K562 (cell line): ENCODE measurements at regions not wholly inside any gene's neighbourhood (a gene's known extent, or its start where the extent isn't known, plus 50 kb on each side); places are given as distances from the start of the nearest gene placed in this dataset.

Experiments used
- ATAC-seq: fragments of 200-7000 bp; cut with Tn5 transposase; 3 replicates; pipeline ENCODE4 v1.9.1; 2020; ENCODE audit warnings: moderate library complexity
- BruUV-seq: library from RNA; stranded (reverse); fragments of 400-500 nt; replicated peaks from 2 replicates; lab custom pipeline; 2021; lab: Mats Ljungman, UMichigan
- CTCF ChIA-PET: fragments of 300-600 bp; formaldehyde crosslinking; extraction: SDS; loops from one replicate; lab custom pipeline; 2021; ENCODE audit warnings: low intra/inter-chr PET ratio; lab: Yijun Ruan, JAX
- POLR2A ChIA-PET: fragments of 300-600, 350-650 bp; sonication (Branson Sonifier 250); formaldehyde crosslinking; extraction: SDS; loops from one replicate; lab custom pipeline; 2021; ENCODE audit warnings: antibody characterized with exemption, inconsistent platforms; lab: Yijun Ruan, JAX
- DNase-seq, 4 experiments: peaks; one replicate each; pipeline versions ENCODE4 v3.0.0 to v3.0.0-alpha.2; 2011 to 2018; ENCODE audit warnings: low spot score in 3 of 4, mixed read lengths in 3 of 4; ENCODE audit errors: extremely low read depth in 1 of 4
- FAIRE-seq: peaks from 2 replicates; lab custom pipeline; 2011; peaks lifted over from hg19 to GRCh38; lab: Jason Lieb, UNC
- H2AFZ ChIP-seq: 2 replicates; pipeline ENCODE4 v1.6.0; 2011; ENCODE audit warnings: low read depth, low read length, control low read depth, inconsistent platforms
- H3K27ac ChIP-seq: fragments of 200-600 bp; 3 replicates; pipeline ENCODE4 v1.8.0; 2011; ENCODE audit warnings: low read depth, mild to moderate bottlenecking, control low read depth, inconsistent platforms, low read length, moderate library complexity, mixed read lengths; ENCODE audit errors: extremely low read depth
- H3K27me3 ChIP-seq, 2 experiments: fragments of 300-600 bp in 1 of 2; 2 replicates in 1 of 2; 3 replicates in 1 of 2; pipeline versions ENCODE4 v1.6.0 to v1.8.0; 2011; ENCODE audit warnings: inconsistent platforms in 2 of 2, low read length in 2 of 2, mild to moderate bottlenecking in 1 of 2, mixed read lengths in 1 of 2, moderate library complexity in 1 of 2; ENCODE audit not compliant: control insufficient read depth in 2 of 2, insufficient read depth in 2 of 2
- H3K36me3 ChIP-seq: fragments of 300-600 bp; 3 replicates; pipeline ENCODE4 v1.8.0; 2011; ENCODE audit warnings: mild to moderate bottlenecking, low read length, inconsistent platforms; ENCODE audit not compliant: control insufficient read depth, insufficient read depth
- H3K4me1 ChIP-seq, 2 experiments: fragments of 200-600 bp in 1 of 2; replicated peaks in 1 of 2; 2 replicates in 1 of 2; 3 replicates in 1 of 2; pipeline versions ENCODE4 v1.5.1 to v1.8.0; 2011; ENCODE audit warnings: inconsistent platforms in 2 of 2, low read length in 2 of 2, mild to moderate bottlenecking in 1 of 2, mixed read lengths in 1 of 2, moderate library complexity in 1 of 2; ENCODE audit not compliant: control insufficient read depth in 2 of 2, insufficient read depth in 2 of 2
- H3K4me2 ChIP-seq: 2 replicates; pipeline ENCODE4 v1.6.1; 2011; ENCODE audit warnings: low read length, control low read depth, inconsistent platforms, mixed read lengths; ENCODE audit not compliant: insufficient read depth
- H3K4me3 ChIP-seq: fragments of 200-600 bp; sonication (generic), shearing (Covaris generic); 2 replicates; pipeline ENCODE4 v1.5.1; 2016; ENCODE audit warnings: control low read depth, inconsistent platforms
- H3K79me2 ChIP-seq: fragments of 200-600 bp; 3 replicates; pipeline ENCODE4 v1.8.0; 2011; ENCODE audit warnings: low read length, inconsistent platforms; ENCODE audit not compliant: control insufficient read depth, insufficient read depth
- H3K9ac ChIP-seq, 2 experiments: 2 replicates each; pipeline versions ENCODE4 v1.6.0 to v1.6.1; 2011; ENCODE audit warnings: low read depth in 2 of 2, low read length in 2 of 2, control low read depth in 1 of 2, inconsistent platforms in 1 of 2, mild to moderate bottlenecking in 1 of 2, mixed read lengths in 1 of 2; ENCODE audit not compliant: insufficient read depth in 1 of 2
- H3K9me1 ChIP-seq: one replicate; pipeline ENCODE4 v1.6.0; 2011; ENCODE audit warnings: inconsistent platforms, mild to moderate bottlenecking, low read length, moderate library complexity; ENCODE audit not compliant: control insufficient read depth, insufficient read depth
- H3K9me3 ChIP-seq: replicated peaks from 2 replicates; pipeline ENCODE4 v1.5.1; 2011; ENCODE audit warnings: low read depth, low read length, inconsistent platforms; ENCODE audit not compliant: control insufficient read depth, insufficient read depth
- H4K20me1 ChIP-seq: replicated peaks from 2 replicates; pipeline ENCODE4 v1.6.1; 2011; ENCODE audit warnings: low read length, inconsistent platforms, mixed read lengths; ENCODE audit not compliant: control insufficient read depth, insufficient read depth
- ATF7 ChIP-seq: fragments of 450-650 bp; IDR thresholded peaks from 2 replicates; pipeline ENCODE4 v1.7.1; 2014; ENCODE audit warnings: mild to moderate bottlenecking, moderate library complexity
- DDX20 ChIP-seq: fragments of 450-650 bp; IDR thresholded peaks from 2 replicates; pipeline ENCODE4 v1.6.1; 2016; ENCODE audit warnings: missing genetic modification characterization, low read depth, mild to moderate bottlenecking, missing compliant biosample characterization, moderate library complexity
- FOXJ2 ChIP-seq: fragments of 200-800 bp; sonication (Bioruptor generic); IDR thresholded peaks from 2 replicates; pipeline ENCODE4 v1.6.1; 2016; ENCODE audit warnings: missing genetic modification characterization, missing compliant biosample characterization
- HNRNPK ChIP-seq: fragments of 200-400 bp; formaldehyde crosslinking; IDR thresholded peaks from one replicate; pipeline ENCODE4 v1.6.1; 2018; ENCODE audit warnings: mild to moderate bottlenecking, low read depth, low read length; ENCODE audit not compliant: poor library complexity, severe bottlenecking
- NFYB ChIP-seq: IDR thresholded peaks from 2 replicates; pipeline ENCODE4 v1.6.1; 2011; ENCODE audit warnings: mild to moderate bottlenecking, moderate library complexity; ENCODE audit not compliant: insufficient read length; ENCODE audit errors: extremely low read depth
- RAD21 ChIP-seq, 2 experiments: fragments of 250-450 bp in 1 of 2; fragments of 450-650 bp in 1 of 2; sonication (Bioruptor Pico) in 1 of 2; formaldehyde crosslinking in 1 of 2; IDR thresholded peaks in 1 of 2; conservative IDR thresholded peaks in 1 of 2; 2 replicates each; pipeline versions ENCODE4 v1.4.0 to v1.8.0; 2020 to 2022; ENCODE audit warnings: mild to moderate bottlenecking in 2 of 2, moderate library complexity in 1 of 2
- TAF15 ChIP-seq: fragments of 200-400 bp; formaldehyde crosslinking; IDR thresholded peaks from 2 replicates; pipeline ENCODE4 v1.6.1; 2017; ENCODE audit warnings: mild to moderate bottlenecking, low read depth, low read length, moderate library complexity
- TSC22D4 ChIP-seq: fragments of 450-650 bp; IDR thresholded peaks from 2 replicates; pipeline ENCODE4 v1.6.1; 2016; ENCODE audit warnings: missing genetic modification characterization, missing biosample characterization, control low read depth
- WGBS: fragments of 100-300 bp; shearing (Covaris generic); methylation state at CpG from one replicate; pipeline ENCODE4 v1.1.6; 2016; ENCODE audit warnings: low coverage, mixed read lengths; ENCODE audit not compliant: insufficient coverage; ENCODE audit errors: missing lambda C conversion rate; 5-methylcytosine and 5-hydroxymethylcytosine counted together
- in situ Hi-C: fragments of 300-500 bp; cut with MboI; formaldehyde crosslinking; loops from 4 replicates; pipeline ENCODE4 v1.15.0; 2018; ENCODE audit warnings: inconsistent platforms, mixed read lengths
- intact Hi-C: fragments of 100-400 bp; cut with micrococcal nuclease; formaldehyde crosslinking; loops from 2 replicates; pipeline ENCODE4 v1.14.2; 2022
- TF ChIP-seq, protein P1 (sequence below), 2 experiments: fragments of 450-650 bp in 1 of 2; sonication (generic) in 1 of 2; formaldehyde crosslinking; conservative IDR thresholded peaks; 2 replicates each; pipeline versions ENCODE4 v1.4.0 to v1.8.1; 2020 to 2022; ENCODE audit warnings: mild to moderate bottlenecking in 1 of 2, missing genetic modification reagents in 1 of 2
- TF ChIP-seq, protein P2 (sequence below): fragments of 250-450 bp; sonication (Bioruptor Pico); IDR thresholded peaks from 2 replicates; pipeline ENCODE4 v1.5.0; 2021; ENCODE audit warnings: mild to moderate bottlenecking, moderate library complexity
- TF ChIP-seq, protein P3 (sequence below): sonication (generic); formaldehyde crosslinking; IDR thresholded peaks from 2 replicates; pipeline ENCODE4 v1.5.0; 2020; ENCODE audit warnings: missing genetic modification reagents

- Histone ChIP-seq H3K36me3 (no peaks in the 10 kb centered on the region), H3K4me1 (no peaks in the 10 kb centered on the region), H4K20me1 (no peaks in the 10 kb centered on the region), H3K79me2 (no peaks in the 10 kb centered on the region), H3K27ac (no peak overlapping the region), H3K4me2 (no peak overlapping the region), H3K9ac (no peak overlapping the region), H3K4me3 (no peak overlapping the region), H2AFZ (no peak overlapping the region), H3K27me3 (peaks cover 2 to 16% of the 10 kb centered on the region in 2 experiments; a peak in 2 of 5 replicates), H3K9me1 (no peaks in the 10 kb centered on the region), H3K9me3 (no peaks in the 10 kb centered on the region)
- BruUV-seq: no TSS peak
- FAIRE-seq: no peak
- WGBS: 1% methylated on average over 6 of the region's 8 CpGs
- ATAC-seq: no peak
- TF ChIP-seq DDX20 (tag) (no peak), TSC22D4 (no peak), FOXJ2 (tag) (no peak), NFYB (no peak), RAD21 (CRISPR knock-in tag; conservative IDR thresholded peaks at IDR 0.05 in 1 of 2, IDR thresholded peaks at IDR 0.05 in 1 of 2) (no peak), TAF15 (no peak), ATF7 (no peak), HNRNPK (no peak)
- TF ChIP-seq, protein P1, sequence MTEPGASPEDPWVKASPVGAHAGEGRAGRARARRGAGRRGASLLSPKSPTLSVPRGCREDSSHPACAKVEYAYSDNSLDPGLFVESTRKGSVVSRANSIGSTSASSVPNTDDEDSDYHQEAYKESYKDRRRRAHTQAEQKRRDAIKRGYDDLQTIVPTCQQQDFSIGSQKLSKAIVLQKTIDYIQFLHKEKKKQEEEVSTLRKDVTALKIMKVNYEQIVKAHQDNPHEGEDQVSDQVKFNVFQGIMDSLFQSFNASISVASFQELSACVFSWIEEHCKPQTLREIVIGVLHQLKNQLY (CRISPR knock-in tag; conservative IDR thresholded peaks at IDR 0.05): no peak
- TF ChIP-seq, protein P2, sequence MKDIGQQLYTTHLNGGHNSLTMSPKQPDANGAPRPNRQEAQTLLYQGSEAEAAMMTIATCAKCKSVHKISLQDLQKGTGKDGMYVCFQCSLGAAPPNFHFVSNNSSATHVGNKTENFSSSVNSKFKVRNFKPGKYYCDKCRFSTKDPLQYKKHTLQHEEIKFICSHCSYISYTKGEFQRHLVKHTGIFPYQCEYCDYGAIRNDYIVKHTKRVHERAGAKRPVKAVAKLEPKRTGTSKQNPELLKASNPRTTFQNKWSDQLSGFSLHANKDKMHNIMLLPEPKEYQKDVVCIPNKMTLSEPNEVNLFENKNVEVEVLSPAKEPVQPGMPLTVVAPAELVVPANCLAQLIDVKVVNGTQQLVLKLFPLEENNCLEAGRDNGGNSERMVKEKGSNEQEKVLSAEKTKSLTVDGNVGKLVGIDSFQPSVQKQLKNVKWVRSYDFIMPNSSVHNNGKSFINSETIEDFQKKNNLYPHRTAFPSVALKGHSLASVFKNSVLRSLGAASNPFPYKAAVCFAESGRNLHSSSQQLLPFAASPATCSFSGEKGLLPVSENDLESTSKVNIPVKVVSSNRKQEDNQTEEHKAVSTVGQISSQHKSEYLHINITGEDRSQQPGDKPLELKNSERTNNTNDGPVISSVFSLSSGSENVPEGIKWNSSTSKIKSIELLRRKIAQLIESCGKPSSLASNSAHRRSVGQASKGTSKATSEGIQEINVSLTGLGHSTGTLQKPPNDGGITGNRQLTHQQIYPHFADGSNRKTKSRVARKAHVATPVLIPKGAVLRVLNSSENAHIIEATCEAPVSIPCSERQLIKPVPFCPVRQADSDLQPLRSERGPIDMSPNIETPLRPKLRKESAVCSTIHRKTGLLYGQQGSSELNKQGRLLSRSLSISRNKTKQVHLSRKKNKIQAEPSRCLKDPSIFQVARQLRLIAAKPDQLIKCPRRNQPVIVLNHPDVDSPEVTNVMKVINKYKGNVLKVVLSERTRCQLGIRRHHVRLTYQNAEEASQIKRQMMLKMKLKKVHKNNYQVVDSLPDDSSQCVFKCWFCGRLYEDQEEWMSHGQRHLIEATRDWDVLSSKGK (CRISPR knock-in tag): no peak
- TF ChIP-seq, protein P3, sequence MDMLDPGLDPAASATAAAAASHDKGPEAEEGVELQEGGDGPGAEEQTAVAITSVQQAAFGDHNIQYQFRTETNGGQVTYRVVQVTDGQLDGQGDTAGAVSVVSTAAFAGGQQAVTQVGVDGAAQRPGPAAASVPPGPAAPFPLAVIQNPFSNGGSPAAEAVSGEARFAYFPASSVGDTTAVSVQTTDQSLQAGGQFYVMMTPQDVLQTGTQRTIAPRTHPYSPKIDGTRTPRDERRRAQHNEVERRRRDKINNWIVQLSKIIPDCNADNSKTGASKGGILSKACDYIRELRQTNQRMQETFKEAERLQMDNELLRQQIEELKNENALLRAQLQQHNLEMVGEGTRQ (CRISPR knock-in tag): no peak
- intact Hi-C loops (no loop called here), in situ Hi-C loops (no loop called here)
- ChIA-PET POLR2A (no interaction called here), CTCF (no interaction called here)
- no peak for DNase-seq
Measured at GRCh38 chr15:88323468-88323867, 66.9 kb upstream of the NTRK3 start.
